ENCODE measurements at regions not wholly inside any gene's neighbourhood (a gene's known extent, or its start where the extent isn't known, plus 50 kb on each side); places are given as distances from the start of the nearest gene placed in this dataset.

DNA sequence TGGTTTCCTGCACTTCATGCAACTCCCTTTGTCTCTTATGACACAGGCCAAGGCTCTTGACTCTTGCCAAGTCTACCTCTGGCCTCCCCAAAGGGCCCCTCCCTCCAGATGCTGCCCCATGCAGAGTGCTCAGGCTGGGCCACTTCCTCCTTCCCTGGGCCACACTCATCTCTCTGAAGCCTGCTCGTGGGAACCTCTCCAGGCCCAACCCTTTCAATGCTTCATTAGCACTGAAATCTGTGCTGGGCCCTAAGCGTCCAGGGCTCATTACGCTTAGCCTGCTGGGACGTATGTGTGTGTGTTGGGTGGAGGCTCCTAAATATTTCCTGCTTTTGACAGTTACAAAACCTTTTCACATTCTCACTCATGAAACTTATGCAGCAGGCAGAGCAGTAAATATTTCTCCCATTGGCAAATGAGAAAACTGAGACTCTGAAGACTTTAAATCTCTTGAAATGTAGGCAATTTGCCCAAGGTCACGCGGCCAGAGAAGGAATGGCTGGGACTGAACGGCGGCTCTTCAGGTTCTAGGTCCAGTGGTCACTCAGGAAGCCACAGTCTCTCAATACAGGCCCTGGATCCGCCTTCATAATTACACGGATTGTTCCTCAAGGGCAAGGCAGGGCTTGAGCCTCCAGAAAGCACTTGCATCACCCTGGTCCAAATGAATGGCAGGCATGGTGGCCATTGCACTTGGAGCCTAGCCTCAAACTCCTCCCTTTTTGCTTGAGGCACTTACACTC lies 241.7 kb upstream of the HES1 start:
- no peak overlapping the region for H3K4me3 ChIP-seq (ENCODE audit: low read depth, low read length)
- TF ChIP-seq, protein P1, sequence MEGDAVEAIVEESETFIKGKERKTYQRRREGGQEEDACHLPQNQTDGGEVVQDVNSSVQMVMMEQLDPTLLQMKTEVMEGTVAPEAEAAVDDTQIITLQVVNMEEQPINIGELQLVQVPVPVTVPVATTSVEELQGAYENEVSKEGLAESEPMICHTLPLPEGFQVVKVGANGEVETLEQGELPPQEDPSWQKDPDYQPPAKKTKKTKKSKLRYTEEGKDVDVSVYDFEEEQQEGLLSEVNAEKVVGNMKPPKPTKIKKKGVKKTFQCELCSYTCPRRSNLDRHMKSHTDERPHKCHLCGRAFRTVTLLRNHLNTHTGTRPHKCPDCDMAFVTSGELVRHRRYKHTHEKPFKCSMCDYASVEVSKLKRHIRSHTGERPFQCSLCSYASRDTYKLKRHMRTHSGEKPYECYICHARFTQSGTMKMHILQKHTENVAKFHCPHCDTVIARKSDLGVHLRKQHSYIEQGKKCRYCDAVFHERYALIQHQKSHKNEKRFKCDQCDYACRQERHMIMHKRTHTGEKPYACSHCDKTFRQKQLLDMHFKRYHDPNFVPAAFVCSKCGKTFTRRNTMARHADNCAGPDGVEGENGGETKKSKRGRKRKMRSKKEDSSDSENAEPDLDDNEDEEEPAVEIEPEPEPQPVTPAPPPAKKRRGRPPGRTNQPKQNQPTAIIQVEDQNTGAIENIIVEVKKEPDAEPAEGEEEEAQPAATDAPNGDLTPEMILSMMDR (IDR thresholded peaks at IDR 0.05; ENCODE audit: low read depth, low read length): no peak
- in situ Hi-C loops (cut with HindIII; ENCODE audit: low sequenced_read_pairs): no loop called here
- DNase-seq (ENCODE audit: low read depth, low spot score): no peak

DNA sequence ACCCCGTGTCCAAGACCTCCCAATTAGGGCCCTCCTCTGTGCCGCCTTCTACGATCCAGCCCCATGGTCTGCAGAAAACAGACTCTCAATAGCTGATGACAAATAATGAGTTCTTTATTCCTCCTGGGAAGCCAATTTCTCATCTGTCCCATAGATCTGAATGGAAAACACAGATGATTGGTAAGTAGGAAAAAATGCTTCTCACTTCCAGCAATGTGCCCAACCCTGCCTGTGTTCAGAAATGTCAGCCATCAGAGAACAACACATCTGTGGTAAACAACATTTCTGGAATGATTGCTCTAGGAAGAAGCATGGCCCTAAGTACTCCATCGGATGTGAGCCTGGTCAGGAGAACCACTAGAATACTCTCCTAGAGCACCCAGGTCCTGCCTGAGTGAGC lies 240.5 kb upstream of the HES1 start:
- TF ChIP-seq, protein P1 (IDR thresholded peaks at IDR 0.05; ENCODE audit: low read depth, low read length): no peak
- DNase-seq (ENCODE audit: low read depth, low spot score): no peak
- no peak overlapping the region for H3K4me3 ChIP-seq (ENCODE audit: low read depth, low read length)
- in situ Hi-C loops (cut with HindIII; ENCODE audit: low sequenced_read_pairs): no loop called here

DNA sequence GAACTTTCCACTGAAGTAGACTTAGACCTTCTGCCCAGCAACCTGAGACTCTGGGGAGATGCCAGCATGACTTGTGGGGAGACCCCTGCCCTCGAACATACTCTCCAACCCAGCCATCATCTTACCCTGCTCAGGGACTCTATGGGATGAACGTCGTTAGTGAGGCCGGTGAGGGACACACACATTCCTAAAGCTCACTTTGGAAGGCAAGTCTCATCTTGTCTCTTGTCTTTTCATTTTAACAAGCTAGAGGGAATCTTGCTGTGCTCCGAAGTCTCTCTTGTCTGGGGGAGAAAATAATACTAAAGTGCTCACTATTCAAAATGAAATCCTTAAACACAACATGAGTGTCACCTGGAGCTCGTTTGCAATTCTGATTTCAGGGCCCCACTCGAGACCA lies 239.5 kb upstream of the HES1 start:
- H3K4me3 ChIP-seq (ENCODE audit: low read depth, low read length): no peak overlapping the region
- in situ Hi-C loops (cut with HindIII; ENCODE audit: low sequenced_read_pairs): no loop called here
- TF ChIP-seq, protein P1 (IDR thresholded peaks at IDR 0.05; ENCODE audit: low read depth, low read length): no peak
- DNase-seq (ENCODE audit: low read depth, low spot score): no peak

DNA sequence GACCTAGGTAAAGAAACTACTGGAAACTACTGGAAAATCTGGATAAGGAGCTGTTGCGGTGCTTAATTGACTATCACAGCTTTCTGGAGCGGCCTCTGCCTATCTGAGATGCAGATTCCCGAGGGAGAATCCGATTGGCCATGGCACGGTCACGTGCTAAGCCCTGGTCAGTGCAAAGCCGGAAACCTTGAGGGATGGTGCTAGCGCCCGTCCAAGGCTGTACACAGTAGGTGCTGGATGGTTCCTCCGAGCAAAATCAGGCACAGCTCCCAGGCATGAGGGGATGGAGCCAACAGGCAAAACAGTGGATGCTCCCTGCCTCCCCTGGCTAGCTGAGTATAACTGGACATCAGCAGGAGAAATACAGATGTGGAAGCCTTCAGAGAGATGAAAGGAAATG lies 238.7 kb upstream of the HES1 start:
- no peak for DNase-seq (ENCODE audit: low read depth, low spot score)
- TF ChIP-seq, protein P1 (IDR thresholded peaks at IDR 0.05; ENCODE audit: low read depth, low read length): no peak
- in situ Hi-C loops (cut with HindIII; ENCODE audit: low sequenced_read_pairs): no loop called here
- H3K4me3 ChIP-seq (ENCODE audit: low read depth, low read length): no peak overlapping the region

DNA sequence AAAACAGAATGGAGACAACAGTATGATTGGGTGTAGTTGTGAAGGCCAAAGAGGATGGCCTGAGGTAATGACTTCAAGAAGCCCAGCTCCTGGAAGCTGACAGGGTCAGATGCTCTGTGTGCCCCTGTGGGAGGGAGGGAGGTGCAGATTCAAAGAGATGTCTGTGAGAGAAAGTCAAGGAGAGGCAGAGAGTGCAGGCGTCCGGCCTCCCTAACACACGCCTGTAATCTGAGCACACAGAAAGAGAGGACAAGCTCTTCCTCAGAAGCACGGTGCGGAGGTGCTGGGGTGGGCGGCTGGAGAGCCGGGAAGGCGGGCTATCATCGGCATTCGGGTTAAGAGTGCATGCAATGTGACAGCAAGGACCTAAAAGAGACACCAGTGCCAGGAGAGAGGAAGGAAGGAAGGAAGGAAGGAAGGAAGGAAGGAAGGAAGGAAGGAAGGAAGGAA lies 238.2 kb upstream of the HES1 start:
- no peak for DNase-seq (ENCODE audit: low read depth, low spot score)
- in situ Hi-C loops (cut with HindIII; ENCODE audit: low sequenced_read_pairs): no loop called here
- TF ChIP-seq, protein P1 (IDR thresholded peaks at IDR 0.05; ENCODE audit: low read depth, low read length): no peak
- H3K4me3 ChIP-seq (ENCODE audit: low read depth, low read length): no peak overlapping the region

DNA sequence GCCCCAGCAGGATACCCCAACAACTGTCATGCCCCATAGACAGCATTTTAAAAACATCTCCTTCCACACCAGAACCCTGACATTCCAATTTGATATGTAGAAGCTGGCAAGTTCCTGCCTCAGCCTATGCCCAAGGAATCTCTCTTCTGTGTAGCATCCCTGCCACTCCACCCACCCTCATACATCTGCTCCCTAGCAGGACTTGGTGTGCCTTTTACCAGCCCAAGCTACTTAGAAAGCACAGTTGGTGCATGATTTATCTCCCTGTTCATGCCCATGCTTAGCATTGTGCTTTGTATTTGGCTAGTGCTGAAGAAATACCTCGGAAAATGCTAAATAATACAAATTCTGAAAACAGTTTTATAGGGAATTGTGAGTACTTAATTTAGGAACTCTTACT lies 236.9 kb upstream of the HES1 start:
- TF ChIP-seq, protein P1 (IDR thresholded peaks at IDR 0.05; ENCODE audit: low read depth, low read length): no peak
- DNase-seq (ENCODE audit: low read depth, low spot score): no peak
- in situ Hi-C loops (cut with HindIII; ENCODE audit: low sequenced_read_pairs): no loop called here
- H3K4me3 ChIP-seq (ENCODE audit: low read depth, low read length): no peak overlapping the region

Data from astrocyte of the spinal cord (primary cell).